ENCODE measurements at regions not wholly inside any gene's neighbourhood (a gene's known extent, or its start where the extent isn't known, plus 50 kb on each side); places are given as distances from the start of the nearest gene placed in this dataset.

DNA sequence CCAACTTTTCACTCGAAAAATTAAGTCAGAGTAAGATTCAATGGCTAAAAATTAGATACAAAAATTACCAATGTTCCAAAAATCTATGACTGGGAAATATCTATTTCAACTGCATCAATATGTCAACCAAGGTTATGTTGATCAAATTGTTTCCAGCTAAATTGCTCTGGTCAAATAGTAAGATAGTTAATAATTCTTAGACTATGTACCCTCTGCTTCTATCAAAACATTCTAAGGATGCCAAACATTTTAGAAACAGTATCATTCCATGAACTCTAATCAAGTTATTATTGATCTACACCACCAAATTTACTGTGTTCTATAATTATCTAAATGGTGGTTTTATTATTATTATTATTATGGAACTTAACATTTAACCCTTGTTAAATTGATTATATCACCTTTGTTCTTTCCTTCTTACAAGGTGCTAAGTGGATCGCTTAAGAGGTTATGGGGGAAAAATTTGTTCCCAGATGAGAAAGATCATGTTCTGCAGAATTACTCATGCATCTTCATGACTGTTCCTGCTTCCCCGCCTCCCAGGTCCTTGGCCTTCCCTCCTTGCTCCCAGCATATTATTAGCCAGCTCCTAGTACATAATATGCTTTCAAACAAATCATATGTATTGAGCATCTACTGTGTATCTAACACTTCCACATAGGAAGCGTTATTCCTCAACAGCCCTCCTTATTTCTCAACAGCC is 240.5 kb upstream of the KRR1 start:
- no peak for TF ChIP-seq CTCF (IDR thresholded peaks at IDR 0.05)
- no peak for TF ChIP-seq POLR2A (IDR thresholded peaks at IDR 0.05)

Data from body of pancreas (tissue), 4 donors.